CD8-positive, alpha-beta memory T cell (primary cell): ENCODE measurements at regions not wholly inside any gene's neighbourhood (a gene's known extent, or its start where the extent isn't known, plus 50 kb on each side); places are given as distances from the start of the nearest gene placed in this dataset.

Source experiments
- CTCF ChIA-PET: fragments of 350-600 bp; sonication (Branson Sonifier 250); formaldehyde crosslinking; loops from one replicate; lab custom pipeline; 2021; ENCODE audit warnings: antibody characterized with exemption; lab: Charles Lee
- POLR2A ChIA-PET: fragments of 350-600 bp; sonication (Branson Sonifier 250); formaldehyde crosslinking; loops from one replicate; lab custom pipeline; 2021; ENCODE audit warnings: antibody characterized with exemption; lab: Charles Lee
- DNase-seq, 5 donors: peaks; one replicate each; pipeline versions ENCODE4 v3.0.0 to v3.0.0-alpha.2; 2020 to 2022; ENCODE audit warnings: mixed read lengths in 1 of 5
- H3K27ac ChIP-seq: one replicate; pipeline ENCODE4 v1.7.0; 2013; ENCODE audit warnings: low read depth, mild to moderate bottlenecking, low read length, moderate library complexity
- H3K27me3 ChIP-seq: 2 replicates; pipeline ENCODE4 v1.7.0; 2013; ENCODE audit warnings: low read length, mild to moderate bottlenecking; ENCODE audit not compliant: insufficient read depth, poor library complexity, severe bottlenecking
- H3K36me3 ChIP-seq: 2 replicates; pipeline ENCODE4 v1.7.0; 2013; ENCODE audit warnings: mild to moderate bottlenecking, low read length, moderate library complexity; ENCODE audit not compliant: insufficient read depth
- H3K4me1 ChIP-seq: 2 replicates; pipeline ENCODE4 v1.7.0; 2013; ENCODE audit warnings: mild to moderate bottlenecking, low read length, moderate library complexity; ENCODE audit not compliant: insufficient read depth
- H3K4me3 ChIP-seq: 2 replicates; pipeline ENCODE4 v1.7.0; 2013; ENCODE audit warnings: mild to moderate bottlenecking, low read length
- H3K9me3 ChIP-seq: 2 replicates; pipeline ENCODE4 v1.7.0; 2013; ENCODE audit warnings: mild to moderate bottlenecking, low read length
- H3K27ac Mint-ChIP-seq, 8 donors: one replicate each; pipeline ENCODE4 v1.8.0; 2020 to 2021; ENCODE audit warnings: mixed read lengths in 8 of 8, mild to moderate bottlenecking in 6 of 8, inconsistent platforms in 3 of 8, moderate library complexity in 3 of 8
- H3K27me3 Mint-ChIP-seq, 2 donors: one replicate each; pipeline ENCODE4 v1.8.0; 2020 to 2021; ENCODE audit warnings: mixed read lengths in 2 of 2, mild to moderate bottlenecking in 1 of 2, moderate library complexity in 1 of 2
- H3K36me3 Mint-ChIP-seq, 3 donors: one replicate each; pipeline ENCODE4 v1.8.0; 2020 to 2021; ENCODE audit warnings: mixed read lengths in 3 of 3, inconsistent platforms in 1 of 3, mild to moderate bottlenecking in 1 of 3
- H3K4me1 Mint-ChIP-seq, 3 donors: one replicate each; pipeline ENCODE4 v1.8.0; 2020 to 2021; ENCODE audit warnings: mixed read lengths in 3 of 3, inconsistent platforms in 1 of 3, mild to moderate bottlenecking in 1 of 3
- H3K4me3 Mint-ChIP-seq, 7 donors: one replicate each; pipeline ENCODE4 v1.8.0; 2020 to 2021; ENCODE audit warnings: mixed read lengths in 7 of 7, mild to moderate bottlenecking in 6 of 7, moderate library complexity in 4 of 7, inconsistent platforms in 2 of 7
- H3K9me3 Mint-ChIP-seq, 5 donors: one replicate each; pipeline ENCODE4 v1.8.0; 2020 to 2022; ENCODE audit warnings: mixed read lengths in 5 of 5, mild to moderate bottlenecking in 3 of 5, moderate library complexity in 2 of 5, inconsistent platforms in 1 of 5

DNA sequence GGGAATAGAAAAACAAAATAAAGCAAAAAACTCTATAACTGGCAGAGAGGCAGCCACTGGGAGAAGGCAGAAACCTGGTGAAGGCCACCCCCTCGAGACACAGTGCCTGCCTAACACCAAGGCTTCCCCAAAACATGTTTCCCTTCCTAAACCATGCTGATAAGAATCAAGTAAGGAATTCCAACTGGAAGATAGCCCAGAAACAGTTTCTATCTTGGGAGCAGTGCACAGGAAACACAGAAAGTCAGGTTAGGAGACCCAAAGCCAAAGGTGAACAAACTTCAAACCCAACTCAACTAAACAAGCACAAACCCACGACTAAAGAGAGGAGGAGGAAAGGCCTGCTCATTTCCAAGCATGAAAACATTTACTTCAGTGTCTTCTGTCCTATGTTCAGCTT is 433.7 kb upstream of the RGS17 start:
- ChIA-PET POLR2A (no interaction called here), CTCF (no interaction called here)
- Mint-ChIP-seq H3K27ac (no peak overlapping the region), H3K36me3 (no peaks in the 10 kb centered on the region), H3K4me1 (no peaks in the 10 kb centered on the region), H3K27me3 (no peaks in the 10 kb centered on the region), H3K9me3 (peaks cover 0 to 8% (median 2%) of the 10 kb centered on the region in 5 donors), H3K4me3 (no peak overlapping the region)
- no peak overlapping the region for H3K27ac ChIP-seq
- no peaks in the 10 kb centered on the region for H3K9me3 ChIP-seq
- H3K4me3 ChIP-seq: no peak overlapping the region
- H3K27me3 ChIP-seq: no peaks in the 10 kb centered on the region
- no peaks in the 10 kb centered on the region for H3K36me3 ChIP-seq
- DNase-seq: no peak
- no peaks in the 10 kb centered on the region for H3K4me1 ChIP-seq

DNA sequence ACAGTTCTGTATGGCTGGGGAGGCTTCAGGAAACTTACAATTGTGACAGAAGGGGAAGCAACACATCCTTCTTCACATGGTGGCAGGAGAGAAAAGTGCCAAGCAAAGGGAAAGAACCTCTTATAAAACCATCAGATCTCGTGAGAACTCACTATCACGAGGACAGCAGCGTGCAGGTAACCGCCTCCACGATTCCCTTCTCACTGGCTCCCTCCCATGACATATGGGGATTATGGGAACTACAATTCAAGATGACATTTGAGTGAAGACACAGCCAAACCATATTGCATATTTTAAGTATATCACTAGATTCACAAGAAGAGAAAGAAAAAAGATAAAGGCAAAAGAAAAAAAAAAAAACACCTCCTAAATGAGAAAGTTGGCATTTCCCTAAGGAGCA is 431.9 kb upstream of the RGS17 start:
- ChIA-PET CTCF (no interaction called here), POLR2A (no interaction called here)
- Histone ChIP-seq H3K4me3 (no peak overlapping the region), H3K27ac (no peak overlapping the region), H3K4me1 (no peaks in the 10 kb centered on the region), H3K27me3 (no peaks in the 10 kb centered on the region), H3K36me3 (no peaks in the 10 kb centered on the region), H3K9me3 (no peaks in the 10 kb centered on the region)
- Mint-ChIP-seq H3K9me3 (peaks cover 0 to 8% (median 2%) of the 10 kb centered on the region in 5 donors), H3K27me3 (no peaks in the 10 kb centered on the region), H3K4me3 (no peak overlapping the region), H3K36me3 (no peaks in the 10 kb centered on the region), H3K4me1 (no peaks in the 10 kb centered on the region), H3K27ac (no peak overlapping the region)
- no peak for DNase-seq

- H3K36me3 ChIP-seq: no peaks in the 10 kb centered on the region
- DNase-seq: no peak
- Mint-ChIP-seq H3K4me3 (no peak overlapping the region), H3K27me3 (no peaks in the 10 kb centered on the region), H3K9me3 (peaks cover 0 to 9% (median 0%) of the 10 kb centered on the region in 5 donors), H3K36me3 (no peaks in the 10 kb centered on the region), H3K27ac (no peak overlapping the region), H3K4me1 (no peaks in the 10 kb centered on the region)
- CTCF ChIA-PET: no interaction called here
- POLR2A ChIA-PET: no interaction called here
- H3K4me3 ChIP-seq: no peak overlapping the region
- H3K27me3 ChIP-seq: no peaks in the 10 kb centered on the region
- no peaks in the 10 kb centered on the region for H3K4me1 ChIP-seq
- H3K9me3 ChIP-seq: no peaks in the 10 kb centered on the region
- no peak overlapping the region for H3K27ac ChIP-seq
Observed at GRCh38 chr6:153553627-153554026, 422.5 kb upstream of the RGS17 start.

GRCh38 chr6:153539602-153540001 is 408.5 kb upstream of the RGS17 start:
- POLR2A ChIA-PET: no interaction called here
- Mint-ChIP-seq H3K36me3 (no peaks in the 10 kb centered on the region), H3K4me3 (no peak overlapping the region), H3K4me1 (no peaks in the 10 kb centered on the region), H3K9me3 (peaks cover 0 to 6% (median 0%) of the 10 kb centered on the region in 5 donors), H3K27me3 (no peaks in the 10 kb centered on the region), H3K27ac (no peak overlapping the region)
- CTCF ChIA-PET: no interaction called here
- Histone ChIP-seq H3K36me3 (no peaks in the 10 kb centered on the region), H3K4me3 (no peak overlapping the region), H3K27ac (no peak overlapping the region), H3K4me1 (no peaks in the 10 kb centered on the region), H3K9me3 (no peaks in the 10 kb centered on the region), H3K27me3 (no peaks in the 10 kb centered on the region)
- no peak for DNase-seq

DNA sequence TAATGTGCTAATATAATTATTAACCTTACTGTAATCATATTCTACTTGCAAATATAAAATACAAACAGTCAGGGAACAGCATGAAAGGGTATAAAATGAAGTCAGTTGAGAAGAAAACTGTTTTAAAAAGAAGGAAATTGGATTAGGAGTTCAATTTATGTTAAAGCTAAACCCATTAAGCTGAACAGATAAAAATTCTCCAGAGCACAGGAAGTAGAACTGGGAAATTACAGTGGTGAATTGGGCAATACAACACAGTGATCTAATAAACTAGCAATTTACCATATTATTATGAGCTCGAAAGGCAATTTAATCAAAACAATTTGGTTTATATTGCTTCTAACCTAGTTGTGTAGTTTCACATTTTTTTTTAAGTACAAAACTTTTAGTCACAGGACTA is 407.4 kb upstream of the RGS17 start:
- CTCF ChIA-PET: no interaction called here
- H3K36me3 ChIP-seq: no peaks in the 10 kb centered on the region
- H3K27me3 Mint-ChIP-seq: no peaks in the 10 kb centered on the region
- H3K9me3 Mint-ChIP-seq: peaks cover 0 to 4% (median 0%) of the 10 kb centered on the region in 5 donors
- no peak overlapping the region for H3K4me3 ChIP-seq
- H3K36me3 Mint-ChIP-seq: no peaks in the 10 kb centered on the region
- no peak for DNase-seq
- no peaks in the 10 kb centered on the region for H3K9me3 ChIP-seq
- no peaks in the 10 kb centered on the region for H3K27me3 ChIP-seq
- no peak overlapping the region for H3K27ac ChIP-seq
- POLR2A ChIA-PET: no interaction called here
- no peaks in the 10 kb centered on the region for H3K4me1 ChIP-seq
- H3K4me1 Mint-ChIP-seq: no peaks in the 10 kb centered on the region
- no peak overlapping the region for H3K4me3 Mint-ChIP-seq
- no peak overlapping the region for H3K27ac Mint-ChIP-seq

DNA sequence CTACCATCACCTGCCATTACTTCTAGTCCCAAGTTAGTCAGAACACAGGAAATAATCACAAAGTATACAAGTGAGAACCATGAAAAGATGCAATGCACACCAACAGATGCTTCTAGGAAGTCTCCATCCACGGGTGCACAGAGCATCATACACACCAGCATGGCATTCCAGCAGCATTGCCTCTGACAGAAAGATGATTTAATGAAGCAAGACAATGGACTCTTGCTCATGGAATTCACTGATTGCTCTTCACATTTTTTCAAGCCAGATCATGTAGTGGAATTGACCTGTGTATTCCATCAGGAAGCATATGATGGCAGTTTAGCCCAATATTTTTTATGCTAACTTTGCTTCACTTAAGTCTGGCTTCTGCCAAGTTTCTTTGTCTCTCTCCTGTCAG is 406.3 kb upstream of the RGS17 start:
- Histone ChIP-seq H3K27me3 (no peaks in the 10 kb centered on the region), H3K4me3 (no peak overlapping the region), H3K9me3 (no peaks in the 10 kb centered on the region), H3K4me1 (no peaks in the 10 kb centered on the region), H3K36me3 (no peaks in the 10 kb centered on the region), H3K27ac (no peak overlapping the region)
- Mint-ChIP-seq H3K4me3 (no peak overlapping the region), H3K4me1 (no peaks in the 10 kb centered on the region), H3K36me3 (no peaks in the 10 kb centered on the region), H3K9me3 (peaks cover 0 to 3% (median 0%) of the 10 kb centered on the region in 5 donors), H3K27ac (no peak overlapping the region), H3K27me3 (no peaks in the 10 kb centered on the region)
- DNase-seq: no peak
- ChIA-PET CTCF (no interaction called here), POLR2A (no interaction called here)

DNA sequence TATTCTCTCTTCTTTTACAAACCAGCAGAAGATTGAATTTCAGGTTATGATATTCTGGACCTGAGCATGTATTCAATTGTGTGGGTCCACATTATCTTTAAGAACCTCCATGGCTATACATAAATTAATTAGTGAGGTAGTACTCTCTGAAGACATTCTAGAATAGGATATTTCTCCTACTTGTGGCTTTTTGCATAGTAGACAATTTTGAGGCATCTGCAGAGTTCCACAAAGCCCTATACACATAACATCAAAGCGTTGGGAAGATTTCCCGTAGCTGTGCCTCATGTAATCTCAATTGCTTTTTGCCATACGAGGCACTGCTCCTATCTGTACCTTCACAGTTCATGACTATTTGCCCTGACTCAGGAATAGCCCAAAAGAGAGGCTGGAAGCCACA is 395.4 kb upstream of the RGS17 start:
- no peak overlapping the region for H3K4me3 ChIP-seq
- ChIA-PET CTCF (no interaction called here), POLR2A (no interaction called here)
- no peaks in the 10 kb centered on the region for H3K27me3 ChIP-seq
- Mint-ChIP-seq H3K4me3 (no peak overlapping the region), H3K27me3 (no peaks in the 10 kb centered on the region), H3K9me3 (peaks cover 0 to 21% (median 7%) of the 10 kb centered on the region in 5 donors), H3K36me3 (no peaks in the 10 kb centered on the region), H3K4me1 (no peaks in the 10 kb centered on the region), H3K27ac (no peak overlapping the region)
- H3K36me3 ChIP-seq: no peaks in the 10 kb centered on the region
- no peaks in the 10 kb centered on the region for H3K4me1 ChIP-seq
- DNase-seq: no peak
- H3K27ac ChIP-seq: no peak overlapping the region
- H3K9me3 ChIP-seq: no peaks in the 10 kb centered on the region

- Mint-ChIP-seq H3K9me3 (peaks cover 0 to 21% (median 5%) of the 10 kb centered on the region in 5 donors), H3K36me3 (no peaks in the 10 kb centered on the region), H3K4me1 (no peaks in the 10 kb centered on the region), H3K27ac (no peak overlapping the region), H3K4me3 (no peak overlapping the region), H3K27me3 (no peaks in the 10 kb centered on the region)
- no peak for DNase-seq
- no peak overlapping the region for H3K4me3 ChIP-seq
- POLR2A ChIA-PET: no interaction called here
- no peaks in the 10 kb centered on the region for H3K36me3 ChIP-seq
- H3K27me3 ChIP-seq: no peaks in the 10 kb centered on the region
- no peak overlapping the region for H3K27ac ChIP-seq
- H3K9me3 ChIP-seq: no peaks in the 10 kb centered on the region
- CTCF ChIA-PET: no interaction called here
- H3K4me1 ChIP-seq: no peaks in the 10 kb centered on the region
Observed at GRCh38 chr6:153525998-153526397, 394.9 kb upstream of the RGS17 start.

- H3K27me3 ChIP-seq: no peaks in the 10 kb centered on the region
- no peaks in the 10 kb centered on the region for H3K4me1 ChIP-seq
- H3K27me3 Mint-ChIP-seq: peaks cover 0 to 5% of the 10 kb centered on the region in 2 donors
- POLR2A ChIA-PET: no interaction called here
- no peaks in the 10 kb centered on the region for H3K9me3 ChIP-seq
- H3K4me3 ChIP-seq: no peak overlapping the region
- H3K36me3 ChIP-seq: no peaks in the 10 kb centered on the region
- no peak overlapping the region for H3K27ac Mint-ChIP-seq
- no peaks in the 10 kb centered on the region for H3K36me3 Mint-ChIP-seq
- no peak overlapping the region for H3K27ac ChIP-seq
- H3K9me3 Mint-ChIP-seq: peaks cover 0 to 25% (median 9%) of the 10 kb centered on the region in 5 donors
- DNase-seq: no peak
- CTCF ChIA-PET: no interaction called here
- H3K4me1 Mint-ChIP-seq: no peaks in the 10 kb centered on the region
- H3K4me3 Mint-ChIP-seq: no peak overlapping the region
Observed at GRCh38 chr6:153523390-153523789, 392.3 kb upstream of the RGS17 start.
